ENCODE measurements at regions not wholly inside any gene's neighbourhood (a gene's known extent, or its start where the extent isn't known, plus 50 kb on each side); places are given as distances from the start of the nearest gene placed in this dataset.
A peak's percentile ranks its signal among the peaks of the same experiment; 100 is the strongest.

- no peak for DNase-seq (ENCODE audit: low read depth in 2 of 2)
Measured at GRCh38 chr16:52235186-52235585, 311.8 kb downstream of the TOX3 start.

- DNase-seq (ENCODE audit: low read depth in 2 of 2): no peak
Measured at GRCh38 chr16:52234626-52235025, 312.3 kb downstream of the TOX3 start.

- no peak for DNase-seq (ENCODE audit: low read depth in 2 of 2)
Measured at GRCh38 chr16:52229471-52229870, 317.5 kb downstream of the TOX3 start.

GRCh38 chr16:52227851-52228250 is 319.1 kb downstream of the TOX3 start:
- DNase-seq (ENCODE audit: low read depth in 2 of 2): no peak

GRCh38 chr16:52212841-52213240 is 334.1 kb downstream of the TOX3 start:
- no peak for DNase-seq (ENCODE audit: low read depth in 2 of 2)

- no peak for DNase-seq (ENCODE audit: low read depth in 2 of 2)
Measured at GRCh38 chr16:52209227-52209626, 337.7 kb downstream of the TOX3 start.

GRCh38 chr16:52203096-52203495 is 343.8 kb downstream of the TOX3 start:
- no peak for DNase-seq (ENCODE audit: low read depth in 2 of 2)

- DNase-seq (ENCODE audit: low read depth in 2 of 2): no peak
Measured at GRCh38 chr16:52193441-52193840, 353.5 kb downstream of the TOX3 start.

- peak; percentile 30 to 54 for DNase-seq (ENCODE audit: low read depth in 2 of 2)
Measured at GRCh38 chr16:52191531-52192134, 355.3 kb downstream of the TOX3 start.

- no peak for DNase-seq (ENCODE audit: low read depth in 2 of 2)
Measured at GRCh38 chr16:52184336-52184735, 362.6 kb downstream of the TOX3 start.

- no peak for DNase-seq (ENCODE audit: low read depth in 2 of 2)
Measured at GRCh38 chr16:52182840-52183239, 364.1 kb downstream of the TOX3 start.

GRCh38 chr16:52174168-52174567 is 372.8 kb downstream of the TOX3 start:
- no peak for DNase-seq (ENCODE audit: low read depth in 2 of 2)

- DNase-seq (ENCODE audit: low read depth in 2 of 2): no peak
Measured at GRCh38 chr16:52171481-52171880, 375.5 kb downstream of the TOX3 start.

GRCh38 chr16:52167328-52167727 is 379.6 kb downstream of the TOX3 start:
- no peak for DNase-seq (ENCODE audit: low read depth in 2 of 2)

- no peak for DNase-seq (ENCODE audit: low read depth in 2 of 2)
Measured at GRCh38 chr16:52165961-52166360, 381.0 kb downstream of the TOX3 start.

- DNase-seq (ENCODE audit: low read depth in 2 of 2): no peak
Measured at GRCh38 chr16:52149003-52149402, 397.9 kb downstream of the TOX3 start.

- DNase-seq (ENCODE audit: low read depth in 2 of 2): no peak
Measured at GRCh38 chr16:52141871-52142270, 405.1 kb downstream of the TOX3 start.

GRCh38 chr16:52128361-52128760 is 418.6 kb downstream of the TOX3 start:
- DNase-seq (ENCODE audit: low read depth in 2 of 2): no peak

- DNase-seq (ENCODE audit: low read depth in 2 of 2): no peak
Measured at GRCh38 chr16:52123842-52124241, 423.1 kb downstream of the TOX3 start.

GRCh38 chr16:52123061-52123839 is 423.7 kb downstream of the TOX3 start:
- no peak for DNase-seq (ENCODE audit: low read depth in 2 of 2)

GRCh38 chr16:52117171-52117570 is 429.8 kb downstream of the TOX3 start:
- no peak for DNase-seq (ENCODE audit: low read depth in 2 of 2)

GRCh38 chr16:52114379-52114778 is 432.6 kb downstream of the TOX3 start:
- DNase-seq (ENCODE audit: low read depth in 2 of 2): no peak

- no peak for DNase-seq (ENCODE audit: low read depth in 2 of 2)
Measured at GRCh38 chr16:52113533-52114183, 433.3 kb downstream of the TOX3 start.
